Stimulated activated memory B cell treated with anti-CD40 and anti-IgM and Interleukin-4, amounts not matched to agents 10 μg/mL and 1 μg/mL and 100 μg/mL, for 72 hours (primary cell): ENCODE measurements at regions not wholly inside any gene's neighbourhood (a gene's known extent, or its start where the extent isn't known, plus 50 kb on each side); places are given as distances from the start of the nearest gene placed in this dataset.
"Not testable (repeated sequence)": the region's sequence is repeated elsewhere in the genome, so short reads cannot be mapped to it uniquely, and the experiment has no call there.

ENCODE experiments used
- ATAC-seq: fragments of 150-1000 bp; cut with Tn5 transposase; 2 replicates; pipeline ENCODE4 v1.10.0; 2021
- H3K27ac Mint-ChIP-seq: one replicate; pipeline ENCODE4 v1.8.0; 2022; ENCODE audit warnings: mild to moderate bottlenecking, mixed read lengths
- H3K27me3 Mint-ChIP-seq: one replicate; pipeline ENCODE4 v1.8.0; 2022; ENCODE audit warnings: mixed read lengths
- H3K36me3 Mint-ChIP-seq: one replicate; pipeline ENCODE4 v1.8.0; 2022; ENCODE audit warnings: mixed read lengths
- H3K4me1 Mint-ChIP-seq: one replicate; pipeline ENCODE4 v1.8.0; 2022; ENCODE audit warnings: mixed read lengths
- H3K4me3 Mint-ChIP-seq: one replicate; pipeline ENCODE4 v1.8.0; 2022; ENCODE audit warnings: mild to moderate bottlenecking, moderate library complexity, mixed read lengths
- H3K9me3 Mint-ChIP-seq: one replicate; pipeline ENCODE4 v1.8.0; 2022; ENCODE audit warnings: mixed read lengths

- not testable (repeated sequence) for H3K4me3 Mint-ChIP-seq, H3K36me3 Mint-ChIP-seq, H3K27me3 Mint-ChIP-seq, H3K9me3 Mint-ChIP-seq, H3K4me1 Mint-ChIP-seq, ATAC-seq, H3K27ac Mint-ChIP-seq
These were observed 331.8 kb upstream of the GJE1 start for GRCh38 chr6:141800973-141801372.

- H3K27me3 Mint-ChIP-seq: no peaks in the 10 kb centered on the region
- H3K36me3 Mint-ChIP-seq: no peaks in the 10 kb centered on the region
- H3K9me3 Mint-ChIP-seq: peaks cover 7% of the 10 kb centered on the region
- no peak overlapping the region for H3K27ac Mint-ChIP-seq
- H3K4me3 Mint-ChIP-seq: no peak overlapping the region
- H3K4me1 Mint-ChIP-seq: no peaks in the 10 kb centered on the region
- no peak for ATAC-seq
These were observed 341.8 kb upstream of the GJE1 start for GRCh38 chr6:141790921-141791320.

DNA sequence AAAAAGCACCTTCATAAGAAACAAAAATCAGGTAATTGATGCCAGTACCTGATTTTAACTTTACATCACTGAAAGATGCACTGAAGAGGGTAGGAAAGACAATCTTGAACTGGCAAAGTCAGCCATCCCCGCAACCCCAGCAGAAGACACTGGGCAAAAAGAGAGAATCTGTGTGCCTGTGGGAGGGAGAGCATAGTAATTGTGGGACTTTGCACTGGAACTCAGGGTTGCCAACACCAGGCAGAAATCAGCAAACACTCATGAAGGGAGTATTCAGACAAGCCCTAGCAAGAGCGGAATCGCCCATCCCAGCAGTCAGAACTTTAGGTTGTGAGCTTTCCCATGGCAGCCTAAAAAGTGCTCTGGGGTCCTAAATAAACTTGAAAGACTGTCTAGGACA is 344.6 kb upstream of the GJE1 start:
- H3K36me3 Mint-ChIP-seq: no peaks in the 10 kb centered on the region
- no peak overlapping the region for H3K27ac Mint-ChIP-seq
- ATAC-seq: no peak
- H3K9me3 Mint-ChIP-seq: no peaks in the 10 kb centered on the region
- no peaks in the 10 kb centered on the region for H3K27me3 Mint-ChIP-seq
- H3K4me1 Mint-ChIP-seq: no peaks in the 10 kb centered on the region
- H3K4me3 Mint-ChIP-seq: no peak overlapping the region

DNA sequence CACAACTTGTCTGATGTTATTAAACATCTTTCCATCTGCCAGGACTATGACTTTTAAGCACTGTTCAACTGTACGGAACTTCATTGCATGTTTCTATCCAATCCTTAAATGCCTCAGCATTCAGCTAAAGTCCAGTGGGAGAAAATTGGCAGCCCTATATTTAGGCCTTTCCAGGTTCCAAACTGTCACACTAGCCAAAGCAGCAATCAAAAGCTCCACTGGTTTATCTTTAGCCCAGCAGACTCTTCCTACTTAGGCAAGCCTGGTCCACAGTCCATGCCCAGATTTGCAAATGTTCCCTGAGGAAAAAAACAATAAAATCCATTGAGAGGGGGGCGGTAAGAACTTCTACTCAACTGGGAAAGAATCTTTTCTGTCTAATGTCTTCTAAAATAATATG is 349.1 kb upstream of the GJE1 start:
- H3K36me3 Mint-ChIP-seq: no peaks in the 10 kb centered on the region
- H3K27me3 Mint-ChIP-seq: no peaks in the 10 kb centered on the region
- no peak overlapping the region for H3K27ac Mint-ChIP-seq
- no peak for ATAC-seq
- H3K4me1 Mint-ChIP-seq: no peaks in the 10 kb centered on the region
- H3K9me3 Mint-ChIP-seq: no peaks in the 10 kb centered on the region
- no peak overlapping the region for H3K4me3 Mint-ChIP-seq

DNA sequence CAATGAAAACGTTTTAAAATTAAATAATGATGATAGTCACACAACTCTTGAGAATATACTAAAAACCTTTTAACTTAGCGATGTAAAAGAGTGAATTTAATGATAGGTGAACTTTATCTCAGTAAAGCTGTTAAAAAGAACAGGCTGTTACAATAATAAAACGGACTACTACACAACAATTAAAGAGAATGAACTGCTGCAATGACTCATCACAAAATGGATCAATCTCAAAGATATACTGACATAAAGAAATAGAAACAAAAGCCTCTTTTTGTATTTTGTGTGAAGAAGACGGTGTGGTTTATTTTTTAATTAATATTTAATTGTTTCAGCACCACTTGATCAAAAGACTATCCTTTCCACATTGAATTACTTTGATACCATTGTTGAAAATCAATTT is 352.4 kb upstream of the GJE1 start:
- no peaks in the 10 kb centered on the region for H3K27me3 Mint-ChIP-seq
- H3K4me1 Mint-ChIP-seq: no peaks in the 10 kb centered on the region
- no peaks in the 10 kb centered on the region for H3K36me3 Mint-ChIP-seq
- no peak for ATAC-seq
- H3K9me3 Mint-ChIP-seq: no peaks in the 10 kb centered on the region
- no peak overlapping the region for H3K27ac Mint-ChIP-seq
- H3K4me3 Mint-ChIP-seq: no peak overlapping the region

GRCh38 chr6:141764388-141764787 is 368.3 kb upstream of the GJE1 start:
- no peak overlapping the region for H3K27ac Mint-ChIP-seq
- no peaks in the 10 kb centered on the region for H3K4me1 Mint-ChIP-seq
- no peak for ATAC-seq
- H3K9me3 Mint-ChIP-seq: no peaks in the 10 kb centered on the region
- H3K4me3 Mint-ChIP-seq: no peak overlapping the region
- H3K27me3 Mint-ChIP-seq: no peaks in the 10 kb centered on the region
- no peaks in the 10 kb centered on the region for H3K36me3 Mint-ChIP-seq

DNA sequence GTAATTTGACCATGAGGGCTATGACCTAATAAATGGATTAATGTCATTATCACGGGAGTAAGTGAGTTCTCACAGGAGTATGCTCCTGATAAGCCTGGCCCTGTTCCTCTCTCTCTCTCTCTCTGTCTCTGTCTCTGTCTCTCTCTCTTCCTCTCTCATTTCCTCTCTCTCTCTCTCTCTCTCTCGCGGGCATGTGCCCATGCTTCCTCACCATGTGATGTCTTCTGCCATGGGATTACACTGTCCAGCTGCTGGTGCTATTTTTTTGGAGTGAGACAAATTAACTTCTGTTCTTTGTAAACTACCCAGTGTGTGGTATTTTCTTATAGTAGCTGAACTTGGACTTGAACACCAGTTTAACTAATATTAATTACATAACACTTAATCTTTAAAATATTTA is 374.3 kb upstream of the GJE1 start:
- Mint-ChIP-seq H3K27ac (no peak overlapping the region), H3K4me3 (no peak overlapping the region), H3K36me3 (no peaks in the 10 kb centered on the region), H3K27me3 (no peaks in the 10 kb centered on the region), H3K4me1 (no peaks in the 10 kb centered on the region), H3K9me3 (peaks cover 6% of the 10 kb centered on the region)
- no peak for ATAC-seq

DNA sequence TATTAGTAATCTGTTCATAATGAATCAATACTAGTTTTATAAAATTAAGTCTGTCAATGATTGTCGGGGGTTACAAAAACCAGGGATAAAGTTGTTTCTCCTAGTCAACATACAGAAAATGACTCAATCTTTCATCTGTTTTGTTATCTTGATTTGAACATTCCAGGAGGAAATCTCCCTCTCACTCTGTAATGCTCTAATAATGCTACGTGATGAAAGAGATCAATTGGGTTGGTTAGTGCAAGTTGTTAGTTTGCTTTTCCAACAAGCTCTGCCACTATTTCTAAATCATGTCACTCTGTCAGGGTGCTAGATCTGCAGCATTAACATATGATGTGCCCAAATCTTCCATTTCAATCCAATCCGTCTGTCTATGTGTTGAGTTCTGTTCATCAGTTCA is 379.5 kb upstream of the GJE1 start:
- Mint-ChIP-seq H3K4me3 (no peak overlapping the region), H3K27ac (no peak overlapping the region), H3K9me3 (peaks cover 3% of the 10 kb centered on the region), H3K4me1 (peaks cover 6% of the 10 kb centered on the region), H3K36me3 (no peaks in the 10 kb centered on the region), H3K27me3 (no peaks in the 10 kb centered on the region)
- ATAC-seq: no peak

DNA sequence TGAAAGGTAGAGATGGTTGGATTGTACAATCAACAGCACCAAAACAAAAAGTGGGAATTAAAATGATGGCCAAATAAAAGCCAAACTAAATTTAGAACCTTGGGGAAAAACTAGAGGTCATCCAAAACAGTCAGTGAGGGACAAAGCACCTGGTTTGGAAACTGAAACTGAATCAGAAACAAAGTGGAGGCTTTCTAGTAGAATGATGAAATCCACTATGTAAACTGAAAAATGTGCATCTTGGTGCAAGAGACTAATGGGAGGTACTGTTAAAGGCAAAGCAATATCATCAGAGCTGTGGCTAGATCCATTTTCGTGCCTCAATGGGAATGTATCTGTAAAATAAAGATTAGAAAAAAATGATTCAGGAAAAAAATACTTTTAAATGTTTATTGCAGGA is 380.0 kb upstream of the GJE1 start:
- H3K9me3 Mint-ChIP-seq: peaks cover 3% of the 10 kb centered on the region
- H3K4me3 Mint-ChIP-seq: no peak overlapping the region
- no peak overlapping the region for H3K27ac Mint-ChIP-seq
- H3K27me3 Mint-ChIP-seq: no peaks in the 10 kb centered on the region
- ATAC-seq: no peak
- H3K4me1 Mint-ChIP-seq: peaks cover 6% of the 10 kb centered on the region
- no peaks in the 10 kb centered on the region for H3K36me3 Mint-ChIP-seq

DNA sequence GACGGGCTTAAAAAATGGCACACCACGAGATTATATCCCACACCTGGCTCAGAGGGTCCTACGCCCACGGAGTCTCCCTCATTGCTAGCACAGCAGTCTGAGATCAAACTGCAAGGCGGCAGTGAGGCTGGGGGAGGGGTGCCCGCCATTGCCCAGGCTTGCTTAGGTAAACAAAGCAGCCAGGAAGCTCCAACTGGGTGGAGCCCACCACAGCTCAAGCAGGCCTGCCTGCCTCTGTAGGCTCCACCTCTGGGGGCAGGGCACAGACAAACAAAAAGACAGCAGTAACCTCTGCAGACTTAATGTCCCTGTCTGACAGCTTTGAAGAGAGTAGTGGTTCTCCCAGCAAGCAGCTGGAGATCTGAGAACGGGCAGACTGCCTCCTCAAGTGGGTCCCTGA is 386.4 kb upstream of the GJE1 start:
- not testable (repeated sequence) for H3K27me3 Mint-ChIP-seq, H3K4me3 Mint-ChIP-seq, ATAC-seq, H3K9me3 Mint-ChIP-seq, H3K27ac Mint-ChIP-seq, H3K36me3 Mint-ChIP-seq, H3K4me1 Mint-ChIP-seq

- ATAC-seq: no peak
- H3K4me3 Mint-ChIP-seq: no peak overlapping the region
- H3K36me3 Mint-ChIP-seq: no peaks in the 10 kb centered on the region
- peaks cover 4% of the 10 kb centered on the region for H3K9me3 Mint-ChIP-seq
- H3K4me1 Mint-ChIP-seq: no peaks in the 10 kb centered on the region
- no peak overlapping the region for H3K27ac Mint-ChIP-seq
- no peaks in the 10 kb centered on the region for H3K27me3 Mint-ChIP-seq
These were observed 387.8 kb upstream of the GJE1 start for GRCh38 chr6:141744971-141745370.

- H3K36me3 Mint-ChIP-seq: no peaks in the 10 kb centered on the region
These were observed 388.4 kb upstream of the GJE1 start for GRCh38 chr6:141744194-141744925.

DNA sequence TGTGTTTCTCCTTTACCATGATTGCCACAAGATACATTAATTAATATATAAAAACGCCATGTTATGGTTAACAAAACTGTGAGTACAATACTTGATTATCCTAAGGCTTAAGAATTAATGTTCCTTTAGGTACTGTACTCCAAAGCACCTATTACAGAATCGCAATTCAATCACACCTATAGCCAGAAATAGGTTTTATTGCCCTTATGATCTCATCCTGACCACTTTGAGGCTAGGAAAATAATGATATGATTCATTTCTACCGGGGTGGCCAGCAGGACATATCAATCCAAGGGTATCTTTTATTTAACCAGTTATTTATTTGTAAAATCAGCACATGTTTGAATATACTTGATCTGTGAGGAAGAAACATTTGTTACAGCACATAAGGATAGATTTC is 396.6 kb upstream of the GJE1 start:
- Mint-ChIP-seq H3K9me3 (no peaks in the 10 kb centered on the region), H3K27ac (no peak overlapping the region), H3K36me3 (no peaks in the 10 kb centered on the region), H3K4me1 (no peaks in the 10 kb centered on the region), H3K27me3 (no peaks in the 10 kb centered on the region), H3K4me3 (no peak overlapping the region)
- no peak for ATAC-seq

More at GRCh38 chr6:141744194-141744925, 388.4 kb upstream of the GJE1 start:
- no peak for ATAC-seq
- no peak overlapping the region for H3K27ac Mint-ChIP-seq
- no peaks in the 10 kb centered on the region for H3K4me1 Mint-ChIP-seq
- no peak overlapping the region for H3K4me3 Mint-ChIP-seq
- no peaks in the 10 kb centered on the region for H3K27me3 Mint-ChIP-seq
- H3K9me3 Mint-ChIP-seq: peaks cover 4% of the 10 kb centered on the region

DNA sequence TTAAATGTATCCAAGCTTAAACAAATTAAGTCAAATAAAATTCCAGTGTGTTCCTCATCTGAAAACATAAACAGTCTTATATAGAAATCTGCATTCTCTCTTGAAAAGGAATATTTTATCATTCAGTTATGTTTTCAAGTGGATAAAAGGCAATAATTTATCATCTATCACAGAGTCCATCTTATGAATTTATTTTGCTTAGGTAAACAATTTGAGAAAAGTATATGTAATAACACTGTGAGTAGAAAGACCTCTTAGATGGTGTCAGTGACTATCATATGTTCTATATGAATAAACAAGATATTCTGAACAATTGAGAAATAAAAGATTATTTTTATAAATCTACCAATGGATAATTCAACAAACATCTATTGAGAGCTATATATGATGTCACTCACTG is 397.6 kb upstream of the GJE1 start:
- H3K4me3 Mint-ChIP-seq: no peak overlapping the region
- no peaks in the 10 kb centered on the region for H3K4me1 Mint-ChIP-seq
- no peak for ATAC-seq
- H3K36me3 Mint-ChIP-seq: no peaks in the 10 kb centered on the region
- H3K27me3 Mint-ChIP-seq: no peaks in the 10 kb centered on the region
- no peak overlapping the region for H3K27ac Mint-ChIP-seq
- H3K9me3 Mint-ChIP-seq: no peaks in the 10 kb centered on the region

DNA sequence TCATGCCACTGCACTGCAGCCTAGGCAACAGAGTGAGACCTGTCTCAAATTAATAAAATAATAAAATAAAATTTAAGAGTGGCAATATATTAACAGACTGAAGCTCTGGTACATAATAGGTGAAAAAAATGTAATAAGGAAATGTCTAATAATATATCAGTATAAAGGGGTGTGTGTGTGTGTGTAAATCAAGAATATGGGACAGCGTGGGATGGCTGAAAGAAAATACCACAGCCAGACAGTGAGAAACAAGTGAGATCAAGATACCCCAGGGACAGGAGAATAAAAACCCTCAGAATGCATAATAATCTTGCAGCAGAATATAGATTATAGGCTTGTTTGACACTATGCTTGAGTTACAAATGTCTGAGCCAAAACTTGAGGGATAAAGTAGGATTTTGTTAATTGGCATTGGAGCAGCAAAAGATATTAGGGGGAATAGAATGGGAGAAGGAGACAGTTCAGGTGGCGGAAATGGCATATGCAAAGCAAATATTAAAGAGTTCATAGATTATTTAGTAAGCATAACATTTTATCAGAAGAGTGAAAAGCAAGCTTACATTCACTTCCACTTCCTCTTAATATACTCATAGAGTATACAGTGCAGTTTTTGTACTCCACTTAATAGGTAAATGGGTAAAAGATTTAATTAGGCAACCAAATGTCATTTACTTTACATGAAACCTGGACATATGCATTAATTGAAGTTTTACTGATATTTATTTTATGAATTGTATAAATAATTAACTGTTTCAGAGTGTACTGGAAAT is 398.5 kb upstream of the GJE1 start:
- H3K9me3 Mint-ChIP-seq: no peaks in the 10 kb centered on the region
- H3K4me1 Mint-ChIP-seq: no peaks in the 10 kb centered on the region
- no peak for ATAC-seq
- H3K36me3 Mint-ChIP-seq: no peaks in the 10 kb centered on the region
- no peak overlapping the region for H3K4me3 Mint-ChIP-seq
- no peak overlapping the region for H3K27ac Mint-ChIP-seq
- H3K27me3 Mint-ChIP-seq: no peaks in the 10 kb centered on the region

- Mint-ChIP-seq H3K4me1 (no peaks in the 10 kb centered on the region), H3K36me3 (no peaks in the 10 kb centered on the region), H3K27ac (no peak overlapping the region), H3K4me3 (no peak overlapping the region), H3K9me3 (no peaks in the 10 kb centered on the region), H3K27me3 (no peaks in the 10 kb centered on the region)
- ATAC-seq: no peak
These were observed 403.6 kb upstream of the GJE1 start for GRCh38 chr6:141729146-141729545.
